SK-N-SH (cell line): ENCODE measurements at regions not wholly inside any gene's neighbourhood (a gene's known extent, or its start where the extent isn't known, plus 50 kb on each side); places are given as distances from the start of the nearest gene placed in this dataset.

Experiments
- CTCF ChIA-PET: fragments of 300-600, 350-600 bp; formaldehyde crosslinking; extraction: SDS; loops from one replicate; lab custom pipeline; 2021; lab: Yijun Ruan, JAX
- POLR2A ChIA-PET: fragments of 350-600 bp; sonication (Branson Sonifier 250); formaldehyde crosslinking; extraction: SDS; loops from one replicate; lab custom pipeline; 2020; ENCODE audit warnings: antibody characterized with exemption, inconsistent platforms; lab: Yijun Ruan, JAX
- DNase-seq: peaks from one replicate; pipeline ENCODE4 v3.0.0; 2012
- H2AFZ ChIP-seq: fragments of 200-600 bp; sonication (generic); 2 replicates; pipeline ENCODE4 v1.8.1; 2016; ENCODE audit warnings: antibody characterized with exemption, mild to moderate bottlenecking, low read depth
- H3F3A ChIP-seq: fragments of 200-600 bp; sonication (generic); replicated peaks from 2 replicates; pipeline ENCODE3; 2016; ENCODE audit warnings: antibody characterized with exemption, mild to moderate bottlenecking; ENCODE audit not compliant: insufficient read depth
- H3K27ac ChIP-seq, 2 experiments: fragments of 200-500 bp in 1 of 2; fragments of 200-600 bp in 1 of 2; sonication (Bioruptor generic) in 1 of 2; sonication (generic), shearing (Covaris generic) in 1 of 2; 2 replicates each; pipeline versions ENCODE4 v1.5.1 to v1.6.1; 2014 to 2016; ENCODE audit warnings: low read depth in 2 of 2, inconsistent platforms in 1 of 2, low read length in 1 of 2, mild to moderate bottlenecking in 1 of 2, mixed read lengths in 1 of 2
- H3K27me3 ChIP-seq: fragments of 200-600 bp; sonication (generic), shearing (Covaris generic); 2 replicates; pipeline ENCODE4 v1.6.1; 2016; ENCODE audit warnings: mixed run types; ENCODE audit not compliant: insufficient read depth
- H3K36me3 ChIP-seq, 2 experiments: fragments of 200-500 bp in 1 of 2; fragments of 200-600 bp in 1 of 2; sonication (Bioruptor generic) in 1 of 2; sonication (generic) in 1 of 2; replicated peaks in 1 of 2; 2 replicates each; pipeline versions ENCODE3 to v1.5.1; 2014 to 2016; ENCODE audit warnings: low read length in 1 of 2, mild to moderate bottlenecking in 1 of 2; ENCODE audit not compliant: insufficient read depth in 2 of 2, control insufficient read depth in 1 of 2
- H3K4me1 ChIP-seq, 2 experiments: fragments of 200-500 bp in 1 of 2; fragments of 200-600 bp in 1 of 2; sonication (Bioruptor generic) in 1 of 2; sonication (generic), shearing (Covaris generic) in 1 of 2; 2 replicates each; pipeline versions ENCODE4 v1.5.1 to v1.6.1; 2014 to 2016; ENCODE audit warnings: low read depth in 1 of 2, low read length in 1 of 2, mixed run types in 1 of 2; ENCODE audit not compliant: insufficient read depth in 2 of 2, control insufficient read depth in 1 of 2
- H3K4me2 ChIP-seq: fragments of 200-600 bp; sonication (generic), shearing (Covaris generic); 2 replicates; pipeline ENCODE4 v1.6.1; 2017; ENCODE audit warnings: mixed run types
- H3K4me3 ChIP-seq, 2 experiments: fragments of 200-500 bp in 1 of 2; fragments of 200-600 bp in 1 of 2; sonication (Bioruptor generic) in 1 of 2; sonication (generic), shearing (Covaris generic) in 1 of 2; 2 replicates each; pipeline versions ENCODE4 v1.5.1 to v1.8.1; 2014 to 2016; ENCODE audit warnings: low read depth in 2 of 2, inconsistent platforms in 1 of 2, low read length in 1 of 2, mild to moderate bottlenecking in 1 of 2, mixed read lengths in 1 of 2, moderate library complexity in 1 of 2
- H3K79me2 ChIP-seq: fragments of 200-600 bp; sonication (generic); 2 replicates; pipeline ENCODE4 v1.8.1; 2017; ENCODE audit warnings: mild to moderate bottlenecking; ENCODE audit not compliant: insufficient read depth
- H3K9ac ChIP-seq: fragments of 200-600 bp; sonication (generic); 2 replicates; pipeline ENCODE4 v1.6.1; 2017; ENCODE audit warnings: mixed run types
- H3K9me2 ChIP-seq: fragments of 200-600 bp; sonication (generic); 2 replicates; pipeline ENCODE4 v1.6.1; 2017; ENCODE audit warnings: mixed run types
- H3K9me3 ChIP-seq: fragments of 200-600 bp; sonication (generic); 2 replicates; pipeline ENCODE4 v1.6.1; 2017; ENCODE audit warnings: mixed run types, mild to moderate bottlenecking, moderate library complexity
- H4K20me1 ChIP-seq: fragments of 200-600 bp; sonication (generic); 2 replicates; pipeline ENCODE4 v1.6.1; 2017; ENCODE audit warnings: mild to moderate bottlenecking, mixed run types; ENCODE audit not compliant: insufficient read depth
- EP300 ChIP-seq, 2 experiments: IDR thresholded peaks; 2 replicates each; pipeline versions ENCODE4 v1.4.0 to v1.6.1; 2012; ENCODE audit warnings: borderline replicate concordance in 1 of 2, low read depth in 1 of 2, low read length in 1 of 2
- FOSL2 ChIP-seq: IDR thresholded peaks from 2 replicates; pipeline ENCODE4 v1.4.0; 2012; ENCODE audit warnings: low read depth, mild to moderate bottlenecking, moderate library complexity, borderline replicate concordance
- FOXM1 ChIP-seq: IDR thresholded peaks from 2 replicates; pipeline ENCODE4 v1.4.0; 2012; ENCODE audit warnings: low read depth, mild to moderate bottlenecking
- GABPA ChIP-seq: IDR thresholded peaks from 2 replicates; pipeline ENCODE4 v1.4.0; 2012; ENCODE audit warnings: low read depth, mild to moderate bottlenecking
- MEF2A ChIP-seq: IDR thresholded peaks from 2 replicates; pipeline ENCODE4 v1.4.0; 2012; ENCODE audit warnings: low read depth, borderline replicate concordance
- NFIC ChIP-seq: IDR thresholded peaks from 2 replicates; pipeline ENCODE4 v1.4.0; 2012; ENCODE audit warnings: borderline replicate concordance
- NRF1 ChIP-seq: IDR thresholded peaks from 2 replicates; pipeline ENCODE4 v1.6.1; 2012; ENCODE audit warnings: low read depth, mild to moderate bottlenecking, low read length
- POLR2AphosphoS5 ChIP-seq: IDR thresholded peaks from 2 replicates; pipeline ENCODE4 v1.6.1; 2012; ENCODE audit warnings: low read depth, low read length
- RFX5 ChIP-seq: IDR thresholded peaks from 2 replicates; pipeline ENCODE4 v1.6.1; 2012; ENCODE audit warnings: mild to moderate bottlenecking, improper control_type of control experiment, low read length
- SMC3 ChIP-seq: IDR thresholded peaks from 2 replicates; pipeline ENCODE4 v1.6.1; 2012; ENCODE audit warnings: low read depth, low read length, improper control_type of control experiment
- YY1 ChIP-seq: IDR thresholded peaks from 2 replicates; pipeline ENCODE4 v1.4.0; 2012; ENCODE audit warnings: low read depth, mild to moderate bottlenecking
- WGBS: methylation state at CpG from one replicate; pipeline ENCODE4 v1.1.6; 2017; ENCODE audit warnings: low lambda C conversion rate; 5-methylcytosine and 5-hydroxymethylcytosine counted together
- TF ChIP-seq, protein P1 (sequence below): fragments of 150-350 bp; IDR thresholded peaks from 2 replicates; pipeline ENCODE4 v1.6.1; 2016; ENCODE audit warnings: mild to moderate bottlenecking, low read depth, low read length
- TF ChIP-seq, protein P2 (sequence below): fragments of 200-600 bp; sonication (generic); IDR thresholded peaks from 2 replicates; pipeline ENCODE4 v1.6.1; 2017; ENCODE audit warnings: antibody characterized with exemption, mild to moderate bottlenecking, moderate library complexity
- TF ChIP-seq, protein P3 (sequence below): fragments of 150-350 bp; IDR thresholded peaks from 2 replicates; pipeline ENCODE4 v1.6.1; 2017; ENCODE audit warnings: antibody characterized with exemption, low read length, low read depth, borderline replicate concordance
- TF ChIP-seq, protein P4 (sequence below): IDR thresholded peaks from 2 replicates; pipeline ENCODE4; 2012
- TF ChIP-seq, protein P5 (sequence below): IDR thresholded peaks from 2 replicates; pipeline ENCODE4 v1.4.0; 2012; ENCODE audit warnings: low read depth

DNA sequence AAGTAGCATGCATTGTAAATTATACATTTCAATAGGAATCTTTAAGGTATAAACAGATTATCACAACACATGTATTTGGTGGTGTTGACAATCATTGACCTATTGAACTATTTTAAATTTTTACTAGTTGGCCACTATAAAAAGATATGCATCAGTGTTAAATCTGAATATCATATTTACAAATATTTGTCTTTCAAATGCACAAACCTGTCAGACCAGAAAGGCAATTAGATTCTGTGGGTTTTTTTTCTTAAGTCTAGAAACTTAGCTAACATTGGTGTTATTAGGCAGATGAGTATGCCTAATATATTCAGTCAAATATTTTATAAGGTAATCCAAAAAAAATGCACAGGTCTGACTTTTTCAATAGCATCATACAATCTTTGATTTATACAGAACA, 241.4 kb upstream of the DGKB start:
- no peak overlapping the region for H3K27ac ChIP-seq
- ChIA-PET POLR2A (no interaction called here), CTCF (no interaction called here)
- H3K9ac ChIP-seq: no peak overlapping the region
- no peak overlapping the region for H2AFZ ChIP-seq
- no peaks in the 10 kb centered on the region for H4K20me1 ChIP-seq
- no peaks in the 10 kb centered on the region for H3K27me3 ChIP-seq
- H3K9me2 ChIP-seq: no peaks in the 10 kb centered on the region; the same call in none of the 2 replicates
- H3F3A ChIP-seq: no peaks in the 10 kb centered on the region
- peaks cover 10% of the 10 kb centered on the region for H3K9me3 ChIP-seq
- H3K4me1 ChIP-seq: no peaks in the 10 kb centered on the region; a peak in 1 of 4 replicates
- H3K79me2 ChIP-seq: no peaks in the 10 kb centered on the region
- no peak for DNase-seq
- no peaks in the 10 kb centered on the region for H3K36me3 ChIP-seq
- H3K4me2 ChIP-seq: no peak overlapping the region
- no peak overlapping the region for H3K4me3 ChIP-seq
- TF ChIP-seq RFX5 (no peak), FOXM1 (no peak), GABPA (no peak), YY1 (no peak)
- TF ChIP-seq, protein P1, sequence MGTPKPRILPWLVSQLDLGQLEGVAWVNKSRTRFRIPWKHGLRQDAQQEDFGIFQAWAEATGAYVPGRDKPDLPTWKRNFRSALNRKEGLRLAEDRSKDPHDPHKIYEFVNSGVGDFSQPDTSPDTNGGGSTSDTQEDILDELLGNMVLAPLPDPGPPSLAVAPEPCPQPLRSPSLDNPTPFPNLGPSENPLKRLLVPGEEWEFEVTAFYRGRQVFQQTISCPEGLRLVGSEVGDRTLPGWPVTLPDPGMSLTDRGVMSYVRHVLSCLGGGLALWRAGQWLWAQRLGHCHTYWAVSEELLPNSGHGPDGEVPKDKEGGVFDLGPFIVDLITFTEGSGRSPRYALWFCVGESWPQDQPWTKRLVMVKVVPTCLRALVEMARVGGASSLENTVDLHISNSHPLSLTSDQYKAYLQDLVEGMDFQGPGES: no peak

DNA sequence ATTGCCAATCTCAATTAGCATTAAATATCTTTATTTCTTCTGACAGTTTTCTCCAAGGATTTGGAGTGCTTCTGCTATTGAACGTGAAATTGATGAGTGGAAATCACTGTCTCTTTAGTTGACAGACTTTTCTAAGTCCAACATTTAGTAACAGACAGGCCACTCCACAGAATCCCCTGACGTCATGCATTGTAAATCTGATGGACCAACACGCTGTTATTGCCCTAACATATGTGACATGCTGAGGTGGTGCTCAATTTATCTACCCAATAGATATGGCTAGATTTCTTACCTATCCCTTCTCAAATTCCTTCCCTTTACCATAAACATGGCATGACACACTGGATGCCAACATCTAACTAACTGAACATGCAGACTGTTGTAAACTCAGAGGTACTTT, 240.6 kb upstream of the DGKB start:
- POLR2A ChIA-PET: no interaction called here
- WGBS: 72% methylated on average over 3 of the region's 3 CpGs
- DNase-seq: no peak
- no peaks in the 10 kb centered on the region; a peak in 1 of 4 replicates for H3K4me1 ChIP-seq
- CTCF ChIA-PET: no interaction called here
- no peaks in the 10 kb centered on the region for H3K79me2 ChIP-seq
- H3K9me3 ChIP-seq: peaks cover 15% of the 10 kb centered on the region
- no peaks in the 10 kb centered on the region for H3F3A ChIP-seq
- no peak overlapping the region for H3K27ac ChIP-seq
- H3K27me3 ChIP-seq: no peaks in the 10 kb centered on the region
- no peaks in the 10 kb centered on the region for H3K36me3 ChIP-seq
- TF ChIP-seq, protein P2, sequence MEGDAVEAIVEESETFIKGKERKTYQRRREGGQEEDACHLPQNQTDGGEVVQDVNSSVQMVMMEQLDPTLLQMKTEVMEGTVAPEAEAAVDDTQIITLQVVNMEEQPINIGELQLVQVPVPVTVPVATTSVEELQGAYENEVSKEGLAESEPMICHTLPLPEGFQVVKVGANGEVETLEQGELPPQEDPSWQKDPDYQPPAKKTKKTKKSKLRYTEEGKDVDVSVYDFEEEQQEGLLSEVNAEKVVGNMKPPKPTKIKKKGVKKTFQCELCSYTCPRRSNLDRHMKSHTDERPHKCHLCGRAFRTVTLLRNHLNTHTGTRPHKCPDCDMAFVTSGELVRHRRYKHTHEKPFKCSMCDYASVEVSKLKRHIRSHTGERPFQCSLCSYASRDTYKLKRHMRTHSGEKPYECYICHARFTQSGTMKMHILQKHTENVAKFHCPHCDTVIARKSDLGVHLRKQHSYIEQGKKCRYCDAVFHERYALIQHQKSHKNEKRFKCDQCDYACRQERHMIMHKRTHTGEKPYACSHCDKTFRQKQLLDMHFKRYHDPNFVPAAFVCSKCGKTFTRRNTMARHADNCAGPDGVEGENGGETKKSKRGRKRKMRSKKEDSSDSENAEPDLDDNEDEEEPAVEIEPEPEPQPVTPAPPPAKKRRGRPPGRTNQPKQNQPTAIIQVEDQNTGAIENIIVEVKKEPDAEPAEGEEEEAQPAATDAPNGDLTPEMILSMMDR: no peak
- TF ChIP-seq NFIC (no peak), POLR2AphosphoS5 (no peak), FOSL2 (no peak), YY1 (no peak), SMC3 (no peak), MEF2A (no peak), EP300 (IDR thresholded peaks at IDR 0.05; ENCODE audit: borderline replicate concordance in 1 of 2, low read depth in 1 of 2, low read length in 1 of 2) (no peak), NRF1 (no peak)
- TF ChIP-seq, protein P3, sequence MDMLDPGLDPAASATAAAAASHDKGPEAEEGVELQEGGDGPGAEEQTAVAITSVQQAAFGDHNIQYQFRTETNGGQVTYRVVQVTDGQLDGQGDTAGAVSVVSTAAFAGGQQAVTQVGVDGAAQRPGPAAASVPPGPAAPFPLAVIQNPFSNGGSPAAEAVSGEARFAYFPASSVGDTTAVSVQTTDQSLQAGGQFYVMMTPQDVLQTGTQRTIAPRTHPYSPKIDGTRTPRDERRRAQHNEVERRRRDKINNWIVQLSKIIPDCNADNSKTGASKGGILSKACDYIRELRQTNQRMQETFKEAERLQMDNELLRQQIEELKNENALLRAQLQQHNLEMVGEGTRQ: no peak
- TF ChIP-seq, protein P4, sequence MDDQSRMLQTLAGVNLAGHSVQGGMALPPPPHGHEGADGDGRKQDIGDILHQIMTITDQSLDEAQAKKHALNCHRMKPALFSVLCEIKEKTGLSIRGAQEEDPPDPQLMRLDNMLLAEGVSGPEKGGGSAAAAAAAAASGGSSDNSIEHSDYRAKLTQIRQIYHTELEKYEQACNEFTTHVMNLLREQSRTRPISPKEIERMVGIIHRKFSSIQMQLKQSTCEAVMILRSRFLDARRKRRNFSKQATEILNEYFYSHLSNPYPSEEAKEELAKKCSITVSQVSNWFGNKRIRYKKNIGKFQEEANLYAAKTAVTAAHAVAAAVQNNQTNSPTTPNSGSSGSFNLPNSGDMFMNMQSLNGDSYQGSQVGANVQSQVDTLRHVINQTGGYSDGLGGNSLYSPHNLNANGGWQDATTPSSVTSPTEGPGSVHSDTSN: no peak
- TF ChIP-seq, protein P5, sequence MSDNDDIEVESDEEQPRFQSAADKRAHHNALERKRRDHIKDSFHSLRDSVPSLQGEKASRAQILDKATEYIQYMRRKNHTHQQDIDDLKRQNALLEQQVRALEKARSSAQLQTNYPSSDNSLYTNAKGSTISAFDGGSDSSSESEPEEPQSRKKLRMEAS: no peak
- TF ChIP-seq, all 33 proteins: peak for 0
- Histone ChIP-seq H2AFZ (no peak overlapping the region), H3K9me2 (no peaks in the 10 kb centered on the region; the same call in none of the 2 replicates), H3K4me2 (no peak overlapping the region), H3K4me3 (no peak overlapping the region), H4K20me1 (no peaks in the 10 kb centered on the region), H3K9ac (no peak overlapping the region)
